ENCODE measurements at regions not wholly inside any gene's neighbourhood (a gene's known extent, or its start where the extent isn't known, plus 50 kb on each side); places are given as distances from the start of the nearest gene placed in this dataset.

GRCh38 chr5:8013948-8014710 lies 145.2 kb downstream of the MTRR start:
- TF ChIP-seq GATA2 (IDR thresholded peaks at IDR 0.05; ENCODE audit: insufficient read depth, insufficient read length, low read depth, low read length) (no peak), CTCF (IDR thresholded peaks at IDR 0.05; ENCODE audit: extremely low read depth in 1 of 2, insufficient read depth in 1 of 2, low read depth in 1 of 2, low read length in 2 of 2) (no peak)

All from endothelial cell of umbilical vein (primary cell).